Neural progenitor cell (in vitro differentiated cells): ENCODE measurements at regions not wholly inside any gene's neighbourhood (a gene's known extent, or its start where the extent isn't known, plus 50 kb on each side); places are given as distances from the start of the nearest gene placed in this dataset.

ENCODE experiments used
- DNase-seq: peaks from one replicate; pipeline ENCODE4 v3.0.0-alpha.2; 2016; ENCODE audit warnings: low spot score
- H2AFZ ChIP-seq: fragments of 200-600 bp; sonication (generic); replicated peaks from 2 replicates; pipeline ENCODE4 v1.6.1; 2016; ENCODE audit warnings: antibody characterized with exemption
- H3F3A ChIP-seq: fragments of 200-600 bp; sonication (generic); 2 replicates; pipeline ENCODE4 v1.6.1; 2016; ENCODE audit warnings: antibody characterized with exemption, low read depth
- H3K27ac ChIP-seq: fragments of 200-600 bp; sonication (generic); 2 replicates; pipeline ENCODE4 v1.5.1; 2016; ENCODE audit warnings: mild to moderate bottlenecking
- H3K27me3 ChIP-seq: fragments of 200-600 bp; sonication (generic); 2 replicates; pipeline ENCODE4 v1.6.1; 2016; ENCODE audit warnings: mild to moderate bottlenecking, moderate library complexity
- H3K36me3 ChIP-seq: fragments of 200-600 bp; sonication (generic); 2 replicates; pipeline ENCODE4 v1.5.1; 2016
- H3K4me1 ChIP-seq: fragments of 200-600 bp; sonication (generic); 2 replicates; pipeline ENCODE4 v1.6.1; 2016; ENCODE audit warnings: mixed run types
- H3K4me2 ChIP-seq: fragments of 200-600 bp; sonication (generic); 2 replicates; pipeline ENCODE4 v1.6.1; 2016
- H3K4me3 ChIP-seq: fragments of 200-600 bp; sonication (generic); 2 replicates; pipeline ENCODE4 v1.5.1; 2016
- H3K79me2 ChIP-seq: fragments of 200-600 bp; sonication (generic); 2 replicates; pipeline ENCODE4 v1.6.1; 2016; ENCODE audit warnings: low read depth
- H3K9ac ChIP-seq: fragments of 200-600 bp; sonication (generic); 2 replicates; pipeline ENCODE4 v1.6.1; 2016
- H3K9me3 ChIP-seq: fragments of 200-600 bp; sonication (generic); 2 replicates; pipeline ENCODE4 v1.5.1; 2016; ENCODE audit warnings: low read depth
- H4K20me1 ChIP-seq: fragments of 200-600 bp; sonication (generic); 2 replicates; pipeline ENCODE4 v1.6.1; 2016; ENCODE audit warnings: low read depth
- H3K27ac Mint-ChIP-seq: 3 replicates; pipeline ENCODE4 v1.8.0; 2021; ENCODE audit warnings: mixed read lengths
- H3K27me3 Mint-ChIP-seq: 2 replicates; pipeline ENCODE4 v1.8.0; 2022; ENCODE audit warnings: low read depth, mild to moderate bottlenecking, inconsistent platforms, moderate library complexity, mixed read lengths; ENCODE audit not compliant: insufficient read depth
- H3K36me3 Mint-ChIP-seq: 3 replicates; pipeline ENCODE4 v1.8.0; 2021; ENCODE audit warnings: mixed read lengths
- H3K4me1 Mint-ChIP-seq: 3 replicates; pipeline ENCODE4 v1.8.0; 2021; ENCODE audit warnings: mixed read lengths
- H3K4me3 Mint-ChIP-seq: 3 replicates; pipeline ENCODE4 v1.8.0; 2021; ENCODE audit warnings: mild to moderate bottlenecking, moderate library complexity, mixed read lengths
- H3K9me3 Mint-ChIP-seq: 3 replicates; pipeline ENCODE4 v1.8.0; 2020; ENCODE audit warnings: mixed read lengths
- CTCF ChIP-seq: fragments of 200-600 bp; sonication (generic); IDR thresholded peaks from 2 replicates; pipeline ENCODE4 v1.5.1; 2017; ENCODE audit warnings: antibody characterized with exemption, mild to moderate bottlenecking
- EZH2 ChIP-seq: fragments of 200-600 bp; sonication (generic); IDR thresholded peaks from 2 replicates; pipeline ENCODE4 v1.6.1; 2017; ENCODE audit warnings: antibody characterized with exemption, mild to moderate bottlenecking, moderate library complexity
- EZH2phosphoT487 ChIP-seq: fragments of 200-600 bp; sonication (generic); IDR thresholded peaks from 2 replicates; pipeline ENCODE4 v1.6.1; 2017; ENCODE audit warnings: antibody characterized with exemption

- TF ChIP-seq EZH2 (no peak), EZH2phosphoT487 (no peak), CTCF (no peak)
- Histone ChIP-seq H3K27me3 (no peaks in the 10 kb centered on the region), H3K36me3 (no peaks in the 10 kb centered on the region), H3F3A (no peaks in the 10 kb centered on the region), H3K9me3 (no peaks in the 10 kb centered on the region), H2AFZ (no peak overlapping the region), H3K4me1 (no peaks in the 10 kb centered on the region), H3K4me2 (no peak overlapping the region), H3K9ac (no peak overlapping the region), H3K27ac (no peak overlapping the region), H3K4me3 (no peak overlapping the region), H3K79me2 (no peaks in the 10 kb centered on the region), H4K20me1 (no peaks in the 10 kb centered on the region)
- Mint-ChIP-seq H3K4me1 (peaks cover 2% of the 10 kb centered on the region), H3K9me3 (no peaks in the 10 kb centered on the region), H3K27me3 (peaks cover 5% of the 10 kb centered on the region), H3K36me3 (no peaks in the 10 kb centered on the region), H3K27ac (no peak overlapping the region), H3K4me3 (no peak overlapping the region)
- DNase-seq = no peak
Observed at GRCh38 chr21:35838350-35838749, 222.0 kb downstream of the SETD4 start.

GRCh38 chr21:35833991-35834390 is 226.3 kb downstream of the SETD4 start:
- H3F3A ChIP-seq = no peaks in the 10 kb centered on the region
- no peak overlapping the region for H3K9ac ChIP-seq
- H3K27me3 Mint-ChIP-seq = peaks cover 5% of the 10 kb centered on the region
- peaks cover 6% of the 10 kb centered on the region for H3K4me1 ChIP-seq
- no peak overlapping the region for H3K4me3 ChIP-seq
- no peak for TF ChIP-seq EZH2
- no peak for DNase-seq
- no peaks in the 10 kb centered on the region for H3K79me2 ChIP-seq
- no peak overlapping the region for H3K4me2 ChIP-seq
- peaks cover 7% of the 10 kb centered on the region for H3K4me1 Mint-ChIP-seq
- no peak overlapping the region for H2AFZ ChIP-seq
- H3K27ac ChIP-seq = no peak overlapping the region
- H3K36me3 ChIP-seq = no peaks in the 10 kb centered on the region
- no peaks in the 10 kb centered on the region for H4K20me1 ChIP-seq
- H3K9me3 Mint-ChIP-seq = no peaks in the 10 kb centered on the region
- H3K4me3 Mint-ChIP-seq = no peak overlapping the region
- H3K9me3 ChIP-seq = no peaks in the 10 kb centered on the region
- no peaks in the 10 kb centered on the region for H3K36me3 Mint-ChIP-seq
- H3K27ac Mint-ChIP-seq = no peak overlapping the region
- H3K27me3 ChIP-seq = no peaks in the 10 kb centered on the region

GRCh38 chr21:35833388-35833787 is 226.9 kb downstream of the SETD4 start:
- no peaks in the 10 kb centered on the region for H3K36me3 ChIP-seq
- no peak overlapping the region for H3K4me2 ChIP-seq
- no peaks in the 10 kb centered on the region for H3K79me2 ChIP-seq
- Mint-ChIP-seq H3K36me3 (no peaks in the 10 kb centered on the region), H3K27ac (no peak overlapping the region), H3K4me1 (peaks cover 11% of the 10 kb centered on the region), H3K27me3 (peaks cover 6% of the 10 kb centered on the region), H3K4me3 (no peak overlapping the region), H3K9me3 (no peaks in the 10 kb centered on the region)
- H3F3A ChIP-seq = no peaks in the 10 kb centered on the region
- TF ChIP-seq EZH2phosphoT487 = no peak
- TF ChIP-seq EZH2 = no peak
- no peak for TF ChIP-seq CTCF
- H3K27me3 ChIP-seq = no peaks in the 10 kb centered on the region
- no peak overlapping the region for H3K4me3 ChIP-seq
- no peak overlapping the region for H3K27ac ChIP-seq
- H3K9me3 ChIP-seq = no peaks in the 10 kb centered on the region
- no peaks in the 10 kb centered on the region for H4K20me1 ChIP-seq
- no peak for DNase-seq
- H3K4me1 ChIP-seq = peaks cover 7% of the 10 kb centered on the region
- H3K9ac ChIP-seq = no peak overlapping the region
- H2AFZ ChIP-seq = no peak overlapping the region

GRCh38 chr21:35831230-35831629 is 229.1 kb downstream of the SETD4 start:
- Histone ChIP-seq H3K4me3 (no peak overlapping the region), H3K9me3 (no peaks in the 10 kb centered on the region), H2AFZ (no peak overlapping the region), H3K9ac (no peak overlapping the region), H3K36me3 (no peaks in the 10 kb centered on the region), H3K79me2 (no peaks in the 10 kb centered on the region), H3K27me3 (no peaks in the 10 kb centered on the region), H4K20me1 (no peaks in the 10 kb centered on the region), H3F3A (no peaks in the 10 kb centered on the region), H3K4me1 (peaks cover 7% of the 10 kb centered on the region), H3K27ac (no peak overlapping the region), H3K4me2 (no peak overlapping the region)
- Mint-ChIP-seq H3K9me3 (no peaks in the 10 kb centered on the region), H3K27me3 (peaks cover 5% of the 10 kb centered on the region), H3K4me3 (no peak overlapping the region), H3K27ac (no peak overlapping the region), H3K36me3 (no peaks in the 10 kb centered on the region), H3K4me1 (peaks cover 11% of the 10 kb centered on the region)
- TF ChIP-seq CTCF (no peak), EZH2phosphoT487 (no peak), EZH2 (no peak)
- DNase-seq = no peak
